GM13976 (cell line): ENCODE measurements at regions not wholly inside any gene's neighbourhood (a gene's known extent, or its start where the extent isn't known, plus 50 kb on each side); places are given as distances from the start of the nearest gene placed in this dataset.

Experiments used
- DNase-seq: peaks from one replicate; pipeline ENCODE4 v3.0.0; 2012; ENCODE audit warnings: low spot score
- CTCF ChIP-seq: IDR thresholded peaks from 2 replicates; pipeline ENCODE4 v1.5.1; 2012; ENCODE audit warnings: borderline replicate concordance, mild to moderate bottlenecking; ENCODE audit not compliant: insufficient read depth; ENCODE audit errors: extremely low read depth, missing control alignments, control extremely low read depth
- in situ Hi-C: fragments of 300-500 bp; cut with MboI; formaldehyde crosslinking; loops from one replicate; pipeline ENCODE4 v1.12.0; 2022; ENCODE audit warnings: low sequenced_read_pairs, mixed read lengths, inconsistent platforms; ENCODE audit not compliant: unreplicated experiment

GRCh38 chr6:26296857-26297648, 67.9 kb upstream of the BTN3A2 start:
- no peak for DNase-seq
- in situ Hi-C loops = no loop called here
- TF ChIP-seq CTCF = no peak

- TF ChIP-seq CTCF = no peak
- DNase-seq = no peak
- in situ Hi-C loops = no loop called here
Measured at GRCh38 chr6:26299286-26300042, 65.5 kb upstream of the BTN3A2 start.

GRCh38 chr6:26300043-26300331, 65.0 kb upstream of the BTN3A2 start:
- TF ChIP-seq CTCF = no peak
- in situ Hi-C loops = no loop called here
- DNase-seq = no peak

- TF ChIP-seq CTCF = no peak
- in situ Hi-C loops = no loop called here
- no peak for DNase-seq
Measured at GRCh38 chr6:26300359-26300758, 64.6 kb upstream of the BTN3A2 start.

GRCh38 chr6:26300828-26301227, 64.2 kb upstream of the BTN3A2 start:
- in situ Hi-C loops = no loop called here
- DNase-seq = no peak
- no peak for TF ChIP-seq CTCF

GRCh38 chr6:26301638-26302037, 63.4 kb upstream of the BTN3A2 start:
- in situ Hi-C loops = no loop called here
- no peak for TF ChIP-seq CTCF
- no peak for DNase-seq
